SK-N-MC (cell line): ENCODE measurements at regions not wholly inside any gene's neighbourhood (a gene's known extent, or its start where the extent isn't known, plus 50 kb on each side); places are given as distances from the start of the nearest gene placed in this dataset.

Source experiments
- EZH2 ChIP-seq: fragments of 200-600 bp; sonication (generic); IDR thresholded peaks from one replicate; pipeline ENCODE4 v1.6.1; 2017; ENCODE audit warnings: antibody characterized with exemption
- FOXP2 ChIP-seq: optimal IDR thresholded peaks from 2 replicates; pipeline ENCODE3; 2011; ENCODE audit warnings: mild to moderate bottlenecking, moderate library complexity; ENCODE audit not compliant: insufficient read depth; ENCODE audit errors: extremely low read length, control extremely low read depth
- POLR2AphosphoS5 ChIP-seq: IDR thresholded peaks from 2 replicates; pipeline ENCODE4 v1.6.1; 2012; ENCODE audit warnings: mild to moderate bottlenecking, low read depth, low read length, borderline replicate concordance

DNA sequence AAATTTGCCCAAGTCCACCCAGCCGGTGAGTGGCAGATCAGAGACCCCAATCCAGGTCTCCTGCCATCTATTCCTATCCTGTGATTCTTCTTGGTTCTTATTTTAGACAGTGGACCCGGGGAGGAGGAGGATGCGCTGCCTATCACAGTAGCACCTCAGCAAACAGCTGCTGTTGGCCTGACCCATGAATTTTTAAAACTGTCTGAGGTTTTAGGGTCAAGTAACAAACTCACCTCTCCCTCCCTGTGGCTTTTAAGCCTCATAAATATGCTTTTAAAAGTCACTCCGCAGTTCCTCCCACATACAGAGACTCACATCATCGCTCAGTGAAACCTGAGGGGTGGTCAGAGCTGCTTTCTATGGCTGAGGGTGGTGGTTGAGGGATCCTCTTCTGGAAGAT, 128.6 kb downstream of the NAV1 start:
- TF ChIP-seq POLR2AphosphoS5 (no peak), EZH2 (no peak), FOXP2 (no peak)
